ENCODE measurements at regions not wholly inside any gene's neighbourhood (a gene's known extent, or its start where the extent isn't known, plus 50 kb on each side); places are given as distances from the start of the nearest gene placed in this dataset.
"Not testable (repeated sequence)": the region's sequence is repeated elsewhere in the genome, so short reads cannot be mapped to it uniquely, and the experiment has no call there.

- no peak for DNase-seq (ENCODE audit: low read depth)
Observed at GRCh38 chr14:81584495-81584894, 50.8 kb upstream of the SEL1L start.

GRCh38 chr14:81589381-81590065 lies 55.9 kb upstream of the SEL1L start:
- DNase-seq (ENCODE audit: low read depth) = no peak

GRCh38 chr14:81591266-81591665 lies 57.6 kb upstream of the SEL1L start:
- DNase-seq (ENCODE audit: low read depth) = no peak

- no peak for DNase-seq (ENCODE audit: low read depth)
Observed at GRCh38 chr14:81594012-81594411, 60.4 kb upstream of the SEL1L start.

- no peak for DNase-seq (ENCODE audit: low read depth)
Observed at GRCh38 chr14:81605660-81606059, 72.0 kb upstream of the SEL1L start.

- no peak for DNase-seq (ENCODE audit: low read depth)
Observed at GRCh38 chr14:81613341-81614045, 79.8 kb upstream of the SEL1L start.

- not testable (repeated sequence) for DNase-seq (ENCODE audit: low read depth)
Observed at GRCh38 chr14:81614302-81614701, 80.6 kb upstream of the SEL1L start.

GRCh38 chr14:81618695-81619094 lies 85.0 kb upstream of the SEL1L start:
- no peak for DNase-seq (ENCODE audit: low read depth)

GRCh38 chr14:81619816-81620215 lies 86.2 kb upstream of the SEL1L start:
- no peak for DNase-seq (ENCODE audit: low read depth)

GRCh38 chr14:81623771-81624396 lies 90.2 kb upstream of the SEL1L start:
- not testable (repeated sequence) for DNase-seq (ENCODE audit: low read depth)

GRCh38 chr14:81625343-81625742 lies 91.7 kb upstream of the SEL1L start:
- no peak for DNase-seq (ENCODE audit: low read depth)

GRCh38 chr14:81632157-81632556 lies 98.5 kb upstream of the SEL1L start:
- DNase-seq (ENCODE audit: low read depth) = no peak

- no peak for DNase-seq (ENCODE audit: low read depth)
Observed at GRCh38 chr14:81633496-81633895, 99.8 kb upstream of the SEL1L start.

GRCh38 chr14:81637639-81638038 lies 104.0 kb upstream of the SEL1L start:
- DNase-seq (ENCODE audit: low read depth) = no peak

GRCh38 chr14:81638656-81639280 lies 105.1 kb upstream of the SEL1L start:
- no peak for DNase-seq (ENCODE audit: low read depth)

- DNase-seq (ENCODE audit: low read depth) = no peak
Observed at GRCh38 chr14:81653626-81654025, 120.0 kb upstream of the SEL1L start.

- no peak for DNase-seq (ENCODE audit: low read depth)
Observed at GRCh38 chr14:81655423-81656314, 122.0 kb upstream of the SEL1L start.

- no peak for DNase-seq (ENCODE audit: low read depth)
Observed at GRCh38 chr14:81656811-81657210, 123.2 kb upstream of the SEL1L start.

- DNase-seq (ENCODE audit: low read depth) = no peak
Observed at GRCh38 chr14:81662066-81662465, 128.4 kb upstream of the SEL1L start.

GRCh38 chr14:81662570-81663197 lies 129.0 kb upstream of the SEL1L start:
- DNase-seq (ENCODE audit: low read depth) = no peak

GRCh38 chr14:81668626-81669274 lies 135.1 kb upstream of the SEL1L start:
- DNase-seq (ENCODE audit: low read depth) = no peak
